ENCODE measurements at regions not wholly inside any gene's neighbourhood (a gene's known extent, or its start where the extent isn't known, plus 50 kb on each side); places are given as distances from the start of the nearest gene placed in this dataset.

DNA sequence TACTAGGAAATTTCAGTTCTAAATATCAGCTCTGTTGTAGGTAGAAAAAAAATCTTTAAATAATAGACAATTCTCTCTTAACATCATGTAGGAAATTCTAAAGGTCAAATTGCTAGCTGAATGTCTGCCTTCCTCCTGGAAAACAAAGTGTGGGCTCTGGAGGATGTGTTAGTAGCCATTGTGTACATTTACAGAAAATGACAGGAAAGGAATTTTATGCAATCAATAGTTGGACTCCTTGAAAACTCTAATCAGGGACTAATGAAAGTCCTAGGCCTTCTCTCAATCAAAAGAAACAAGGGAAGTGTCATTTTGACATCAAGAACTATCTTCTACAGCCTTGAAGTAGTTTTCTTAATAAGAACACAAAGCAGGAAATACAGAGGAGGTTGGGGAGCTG lies 174.6 kb downstream of the ANKRD50 start:
- TF ChIP-seq CTCF (conservative IDR thresholded peaks at IDR 0.05), result no peak
- TF ChIP-seq ZFX (IDR thresholded peaks at IDR 0.05), result no peak
